ENCODE measurements at regions not wholly inside any gene's neighbourhood (a gene's known extent, or its start where the extent isn't known, plus 50 kb on each side); places are given as distances from the start of the nearest gene placed in this dataset.

GRCh38 chr3:180829409-180830405 is 82.8 kb upstream of the FXR1 start:
- no peak for DNase-seq (ENCODE audit: low read depth)

GRCh38 chr3:180835501-180835900 is 77.0 kb upstream of the FXR1 start:
- DNase-seq (ENCODE audit: low read depth), result no peak

GRCh38 chr3:180836766-180837165 is 75.7 kb upstream of the FXR1 start:
- DNase-seq (ENCODE audit: low read depth), result no peak

GRCh38 chr3:180854887-180855286 is 57.6 kb upstream of the FXR1 start:
- DNase-seq (ENCODE audit: low read depth), result no peak

- no peak for DNase-seq (ENCODE audit: low read depth)
Measured at GRCh38 chr3:180855364-180855763, 57.1 kb upstream of the FXR1 start.

- no peak for DNase-seq (ENCODE audit: low read depth)
Measured at GRCh38 chr3:180855956-180856355, 56.5 kb upstream of the FXR1 start.

GRCh38 chr3:180860180-180860858 is 52.2 kb upstream of the FXR1 start:
- DNase-seq (ENCODE audit: low read depth), result no peak
